Mucosa of gallbladder (tissue), 1 donor: ENCODE measurements at regions not wholly inside any gene's neighbourhood (a gene's known extent, or its start where the extent isn't known, plus 50 kb on each side); places are given as distances from the start of the nearest gene placed in this dataset.
"Not testable (repeated sequence)": the region's sequence is repeated elsewhere in the genome, so short reads cannot be mapped to it uniquely, and the experiment has no call there.

Experiments used
- DNase-seq: peaks from one replicate; pipeline ENCODE4 v3.0.0-alpha.2; 2020; ENCODE audit warnings: low spot score
- donor health status: DM: no; HTN: no; CAD: no.

- no peak for DNase-seq
Observed at GRCh38 chr14:41289025-41289424, 317.7 kb upstream of the LRFN5 start.

DNA sequence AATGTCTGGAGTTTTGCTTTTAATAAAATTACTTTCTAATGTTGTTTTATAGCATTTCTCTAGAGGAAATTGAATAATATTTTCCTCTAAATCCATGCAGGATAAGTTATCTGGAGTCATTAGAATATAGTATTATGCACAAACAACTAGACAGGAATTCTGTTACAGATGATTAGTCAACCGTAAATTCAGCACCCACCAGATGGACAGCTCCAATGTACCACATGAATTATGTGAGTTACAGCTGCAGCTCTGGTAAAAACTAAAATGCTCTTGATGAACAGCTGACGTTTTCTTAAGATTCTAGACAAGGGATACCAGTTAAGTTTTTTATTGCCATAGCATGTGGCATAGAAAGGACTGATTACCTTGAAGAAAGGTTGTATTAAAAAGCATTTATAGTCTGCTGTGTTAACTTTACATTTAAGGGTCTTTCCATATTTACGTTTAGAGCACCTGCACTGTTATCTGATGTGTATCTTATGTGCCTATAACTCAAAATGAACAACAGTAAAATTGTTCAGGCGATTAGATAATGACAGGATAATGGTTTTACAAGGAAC lies 321.4 kb upstream of the LRFN5 start:
- peak; percentile 50 for DNase-seq

DNA sequence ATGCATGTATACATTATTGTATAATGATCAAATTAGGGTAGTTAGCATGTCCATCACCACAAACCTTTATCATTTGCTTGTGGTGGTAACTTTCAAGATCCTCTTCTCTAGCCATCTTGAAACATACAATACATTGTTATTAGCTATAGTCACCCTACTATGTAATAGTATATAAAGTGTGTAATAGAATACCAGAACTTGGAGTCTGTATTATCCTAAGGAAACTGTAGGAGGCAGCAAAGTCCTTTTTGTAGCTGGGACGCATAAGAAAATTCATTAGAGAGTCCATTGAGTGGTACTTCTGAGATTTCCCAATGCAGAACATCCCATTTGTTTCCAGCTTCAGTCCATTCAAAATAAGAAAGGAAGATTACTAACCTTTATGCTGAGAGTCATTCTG lies 325.9 kb upstream of the LRFN5 start:
- no peak for DNase-seq

GRCh38 chr14:41277450-41277849 lies 329.2 kb upstream of the LRFN5 start:
- DNase-seq: no peak

DNA sequence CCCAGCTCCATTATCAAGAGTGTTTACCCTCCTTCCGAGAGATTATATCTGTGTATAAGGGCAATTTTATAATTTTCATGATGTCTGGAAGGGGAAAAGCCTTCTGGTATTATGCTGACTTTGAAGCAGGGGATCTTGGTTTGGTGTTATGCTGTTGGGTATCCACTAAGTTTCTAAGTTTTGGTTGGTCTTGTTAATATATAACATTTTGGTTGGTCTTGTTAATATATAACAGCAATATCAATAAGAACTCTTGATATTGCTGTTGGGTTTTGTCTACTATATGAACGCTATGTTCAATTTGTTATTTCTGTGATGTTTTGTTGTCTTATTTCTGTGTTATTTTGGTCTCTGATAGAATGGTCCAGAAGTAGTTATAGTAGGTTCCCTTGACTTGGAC lies 349.2 kb upstream of the LRFN5 start:
- no peak for DNase-seq

GRCh38 chr14:41235466-41235865 lies 371.2 kb upstream of the LRFN5 start:
- no peak for DNase-seq

- DNase-seq: no peak
Observed at GRCh38 chr14:41230683-41231082, 376.0 kb upstream of the LRFN5 start.

DNA sequence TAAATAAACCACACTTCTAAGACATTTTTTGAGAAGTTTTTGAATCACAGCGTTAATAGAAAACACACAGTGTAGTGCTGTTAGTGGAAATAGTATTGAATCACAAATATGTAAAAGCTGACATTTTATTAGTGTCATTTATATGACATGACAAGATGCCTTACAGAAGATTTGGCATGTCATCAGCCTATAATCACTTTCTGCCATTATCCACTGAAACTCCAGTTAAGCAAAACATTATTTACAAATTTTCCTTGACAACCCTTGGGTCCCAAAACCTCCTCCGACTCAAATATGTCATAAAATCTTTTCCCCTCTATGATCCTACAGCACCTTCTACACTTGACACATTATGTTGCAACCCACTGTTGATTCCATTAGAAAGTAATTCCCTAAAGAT lies 376.9 kb upstream of the LRFN5 start:
- DNase-seq: no peak

GRCh38 chr14:41225433-41225832 lies 381.2 kb upstream of the LRFN5 start:
- DNase-seq: no peak

- no peak for DNase-seq
Observed at GRCh38 chr14:41222581-41222980, 384.1 kb upstream of the LRFN5 start.

DNA sequence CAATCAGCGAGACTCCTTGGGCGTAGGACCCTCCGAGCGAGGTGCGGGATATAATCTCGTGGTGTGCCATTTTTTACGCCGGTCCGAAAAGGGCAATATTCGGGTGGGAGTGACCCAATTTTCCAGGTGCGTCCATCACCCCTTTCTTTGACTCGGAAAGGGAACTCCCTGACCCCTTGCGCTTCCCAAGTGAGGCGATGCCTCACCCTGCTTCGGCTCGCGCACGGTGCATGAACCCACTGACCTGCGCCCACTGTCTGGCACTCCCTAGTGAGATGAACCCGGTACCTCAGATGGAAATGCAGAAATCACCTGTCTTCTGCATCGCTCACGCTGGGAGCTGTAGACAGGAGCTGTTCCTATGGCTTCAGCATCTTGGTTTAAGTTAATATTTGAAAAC lies 391.7 kb upstream of the LRFN5 start:
- DNase-seq: not testable (repeated sequence)

DNA sequence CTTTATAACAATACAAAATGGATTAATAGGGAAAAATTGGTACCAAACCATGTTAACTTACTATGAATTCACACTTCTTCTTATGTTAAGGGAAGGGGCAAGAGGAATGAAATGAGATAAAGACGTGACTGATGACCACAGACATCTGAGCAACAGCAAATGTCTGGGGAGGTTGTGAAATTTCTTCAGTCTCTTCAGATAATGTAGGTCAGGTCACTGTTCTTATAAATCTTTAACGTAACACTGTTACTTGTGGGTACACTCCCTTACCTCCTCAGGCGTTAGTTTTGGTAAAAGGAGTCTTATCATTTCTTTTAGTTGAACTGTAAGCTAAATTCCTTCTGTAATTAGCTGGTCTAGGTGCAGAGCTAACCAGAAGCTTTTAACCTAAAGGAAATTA lies 405.0 kb upstream of the LRFN5 start:
- no peak for DNase-seq

GRCh38 chr14:41187868-41188267 lies 418.8 kb upstream of the LRFN5 start:
- DNase-seq: no peak

GRCh38 chr14:41171045-41171444 lies 435.6 kb upstream of the LRFN5 start:
- no peak for DNase-seq

- no peak for DNase-seq
Observed at GRCh38 chr14:41167040-41167439, 439.6 kb upstream of the LRFN5 start.

GRCh38 chr14:41154143-41154807 lies 452.4 kb upstream of the LRFN5 start:
- DNase-seq: no peak

- DNase-seq: no peak
Observed at GRCh38 chr14:41146391-41146790, 460.3 kb upstream of the LRFN5 start.

- DNase-seq: no peak
Observed at GRCh38 chr14:41144370-41144769, 462.3 kb upstream of the LRFN5 start.

DNA sequence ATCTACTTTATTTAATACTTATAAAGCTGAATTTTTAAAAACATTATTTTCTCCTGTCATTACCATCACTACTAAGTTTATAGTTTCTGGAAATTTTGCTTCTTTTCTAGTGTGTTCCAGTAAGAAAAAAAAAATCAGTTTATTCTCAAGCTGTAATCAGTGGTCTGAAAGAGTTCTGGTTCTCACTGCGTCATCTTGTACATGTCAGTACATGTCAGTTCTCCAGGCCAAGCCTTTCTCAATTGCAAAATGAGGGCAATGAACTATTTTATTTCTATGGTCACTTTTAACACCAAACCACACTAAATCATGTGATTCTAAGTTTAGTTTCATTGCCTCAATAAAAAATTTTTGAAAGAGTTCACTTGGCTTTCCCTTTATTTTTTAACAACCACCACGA lies 468.9 kb upstream of the LRFN5 start:
- no peak for DNase-seq

- DNase-seq: no peak
Observed at GRCh38 chr14:41130274-41130673, 476.4 kb upstream of the LRFN5 start.

DNA sequence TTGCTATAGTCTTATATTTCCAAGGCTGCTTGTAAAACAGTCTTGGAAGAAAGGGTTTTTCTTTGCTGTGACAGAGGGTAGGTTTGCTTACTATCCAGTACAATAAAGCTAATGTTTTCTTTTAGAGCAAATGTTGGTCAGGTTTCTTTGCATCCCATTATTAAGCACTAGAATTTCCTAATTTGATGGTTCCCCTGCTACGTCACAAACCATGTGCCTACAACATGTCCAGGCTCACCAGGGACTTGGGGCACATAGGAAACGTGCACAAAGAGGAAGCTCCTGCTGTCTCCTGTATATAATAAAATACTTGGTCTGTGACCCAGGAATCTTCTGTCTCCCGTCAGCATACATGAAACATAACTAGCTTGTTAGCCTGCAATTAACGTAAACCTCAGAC lies 486.3 kb upstream of the LRFN5 start:
- DNase-seq: no peak

DNA sequence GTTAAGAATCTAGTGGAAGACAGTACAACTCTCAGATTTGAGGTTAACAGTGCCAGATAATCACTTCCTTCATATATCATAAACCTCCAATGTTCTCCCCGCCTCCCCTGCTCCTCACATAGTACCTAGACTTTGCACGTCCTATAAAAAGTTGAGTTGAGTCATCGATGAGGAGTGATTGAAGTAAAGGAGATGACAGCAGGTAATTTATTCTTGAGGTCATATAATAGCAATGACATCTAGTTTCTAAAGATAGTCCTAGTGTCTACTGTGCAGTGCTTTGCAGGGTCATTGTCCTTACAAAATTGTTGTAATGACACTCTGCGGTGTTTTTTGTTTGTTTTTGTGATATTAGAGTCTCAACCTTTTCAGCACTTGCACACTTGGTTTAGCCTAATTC lies 510.5 kb upstream of the LRFN5 start:
- DNase-seq: no peak

DNA sequence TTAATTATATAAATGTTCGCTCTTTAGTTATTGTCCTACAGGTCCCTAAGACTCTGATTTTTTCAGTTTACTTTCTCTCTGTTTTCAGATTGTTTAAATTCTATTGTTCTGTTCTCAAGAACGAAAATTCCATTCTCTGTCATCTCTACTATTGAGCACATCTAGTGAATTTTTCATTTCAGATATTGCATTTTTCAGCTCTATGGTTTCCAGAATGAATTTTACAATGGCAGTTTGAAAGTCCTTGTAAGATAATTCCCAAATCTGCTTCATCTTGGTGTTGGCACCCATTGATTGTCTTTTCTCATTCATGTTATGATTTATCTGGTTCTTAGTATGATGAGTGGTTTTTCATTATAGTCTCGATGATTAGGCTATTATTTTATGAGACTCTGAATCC lies 519.6 kb upstream of the LRFN5 start:
- no peak for DNase-seq

DNA sequence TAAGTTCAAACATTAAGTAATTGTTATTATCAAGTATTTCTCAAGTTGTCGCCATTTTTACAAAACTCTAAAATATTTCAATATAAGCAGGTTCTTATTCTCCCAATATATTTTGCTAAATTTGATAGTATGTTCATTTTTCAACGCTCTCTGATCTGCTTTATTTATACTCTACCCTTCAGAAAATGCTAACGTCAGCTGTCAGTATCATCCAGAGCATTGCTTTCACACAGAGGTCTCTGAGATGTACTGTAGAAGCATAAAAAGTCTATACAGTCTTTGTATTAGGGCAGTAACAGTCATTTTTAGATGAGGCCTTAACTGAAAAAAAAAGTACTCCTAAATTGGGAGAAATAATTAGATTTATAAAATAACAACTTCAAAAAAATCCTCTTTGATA lies 533.1 kb upstream of the LRFN5 start:
- DNase-seq: no peak
